ENCODE measurements at regions not wholly inside any gene's neighbourhood (a gene's known extent, or its start where the extent isn't known, plus 50 kb on each side); places are given as distances from the start of the nearest gene placed in this dataset.

DNA sequence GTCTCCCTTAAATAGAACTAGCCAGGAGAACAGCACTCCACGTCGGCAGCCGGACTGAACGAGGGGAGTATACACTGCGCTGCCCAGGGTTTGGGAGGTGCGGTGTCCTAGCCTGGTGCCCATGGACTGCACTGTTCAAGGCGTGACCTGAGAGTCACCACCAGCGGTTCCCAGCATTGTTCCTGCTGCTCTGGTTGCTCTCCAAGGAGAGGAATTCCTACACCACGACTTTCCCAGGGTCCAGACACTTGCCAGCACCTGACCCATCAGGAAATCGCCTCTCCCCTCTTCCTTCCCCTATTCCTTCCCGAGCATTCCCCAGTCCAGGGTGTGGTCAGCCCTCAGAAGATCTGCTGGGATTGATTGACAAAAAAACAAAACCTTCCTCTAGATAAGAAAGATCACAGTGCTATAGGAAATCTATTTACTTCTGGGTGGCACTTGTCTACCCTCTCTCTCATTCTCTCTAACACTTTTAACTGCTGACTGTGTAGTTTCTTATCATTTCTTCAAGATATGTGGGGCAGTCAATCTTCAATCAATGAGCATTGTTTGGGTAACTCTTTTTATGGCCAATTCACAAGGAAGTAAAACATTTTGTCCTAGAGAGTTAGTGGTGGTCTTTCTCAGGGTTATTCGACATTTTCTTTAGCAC is 297.8 kb upstream of the ACTBL2 start:
- H3K27ac ChIP-seq (ENCODE audit: low read length): no peak overlapping the region
- ATAC-seq (ENCODE audit: insufficient read depth, low read depth) (no peak), DNase-seq (no peak)
- H4K20me1 ChIP-seq (ENCODE audit: insufficient read depth, low read length): no peaks in the 10 kb centered on the region
- no peak overlapping the region for H3K9ac ChIP-seq (ENCODE audit: low read depth, low read length)
- H3K4me3 ChIP-seq (ENCODE audit: low read depth in 1 of 2, low read length in 2 of 2): no peak overlapping the region
- no peaks in the 10 kb centered on the region for H3K4me1 ChIP-seq (ENCODE audit: insufficient read depth, low read length)
- no peaks in the 10 kb centered on the region for H3K36me3 ChIP-seq (ENCODE audit: insufficient read depth, low read length)
- TF ChIP-seq CTCF (IDR thresholded peaks at IDR 0.05; ENCODE audit: borderline replicate concordance, extremely low read depth, low read length, poor library complexity, severe bottlenecking) (no peak), EZH2 (IDR thresholded peaks at IDR 0.05; ENCODE audit: borderline replicate concordance, low read depth, low read length, severe bottlenecking) (no peak)
- no peaks in the 10 kb centered on the region for H3K9me3 ChIP-seq (ENCODE audit: insufficient read depth, low read length, severe bottlenecking)
- no peak overlapping the region for H3K4me2 ChIP-seq (ENCODE audit: insufficient read depth, low read length)
- H3K27me3 ChIP-seq (ENCODE audit: insufficient read depth, low read length, poor library complexity): no peaks in the 10 kb centered on the region
- no peak overlapping the region for H2AFZ ChIP-seq (ENCODE audit: low read depth, low read length)
- H3K79me2 ChIP-seq (ENCODE audit: insufficient read depth, low read length): no peaks in the 10 kb centered on the region

DNA sequence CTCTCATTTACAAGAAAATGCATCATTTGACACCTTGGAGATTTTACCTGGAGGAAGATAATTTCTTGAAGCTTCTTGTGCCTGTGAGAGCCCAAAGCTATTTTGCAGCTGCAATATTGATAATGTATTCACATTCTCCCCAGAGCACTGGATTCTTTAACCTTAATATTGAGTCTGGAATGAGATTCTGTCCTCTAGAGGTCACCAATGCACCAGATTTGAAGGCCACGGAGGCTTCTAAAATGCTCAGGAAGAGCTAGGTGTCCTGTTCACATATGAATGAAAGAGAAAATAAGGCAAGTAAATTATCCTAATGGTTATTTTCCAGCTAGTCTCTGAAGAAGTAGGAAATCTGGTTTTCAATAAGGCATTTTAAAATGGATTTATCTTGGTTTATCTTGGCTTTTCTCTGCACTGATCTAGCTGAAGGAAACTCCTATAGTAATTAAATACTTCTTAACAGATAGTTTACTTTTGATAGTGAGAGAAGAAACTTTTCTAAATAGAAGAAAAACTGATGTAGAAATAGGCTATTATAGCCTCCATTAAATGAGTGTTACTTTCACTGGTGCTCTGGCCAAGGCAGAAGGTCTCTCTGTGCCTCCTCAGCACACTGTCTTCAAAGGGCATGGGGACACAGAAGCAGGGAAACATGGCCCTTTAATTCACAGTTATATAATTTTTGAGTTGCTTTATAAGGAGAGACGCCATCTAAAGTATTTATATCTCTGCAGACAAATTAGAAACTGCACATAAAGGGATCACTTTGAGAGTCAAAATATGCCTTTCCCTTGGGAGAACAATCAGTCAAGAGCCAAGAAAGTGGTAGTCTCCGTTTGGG is 297.0 kb upstream of the ACTBL2 start:
- Histone ChIP-seq H3K27ac (ENCODE audit: low read length) (no peak overlapping the region), H3K9ac (ENCODE audit: low read depth, low read length) (no peak overlapping the region), H3K4me1 (ENCODE audit: insufficient read depth, low read length) (no peaks in the 10 kb centered on the region), H4K20me1 (ENCODE audit: insufficient read depth, low read length) (no peaks in the 10 kb centered on the region), H3K4me3 (ENCODE audit: low read depth in 1 of 2, low read length in 2 of 2) (no peak overlapping the region), H3K4me2 (ENCODE audit: insufficient read depth, low read length) (no peak overlapping the region), H3K36me3 (ENCODE audit: insufficient read depth, low read length) (no peaks in the 10 kb centered on the region), H2AFZ (ENCODE audit: low read depth, low read length) (no peak overlapping the region), H3K27me3 (ENCODE audit: insufficient read depth, low read length, poor library complexity) (no peaks in the 10 kb centered on the region), H3K9me3 (ENCODE audit: insufficient read depth, low read length, severe bottlenecking) (no peaks in the 10 kb centered on the region), H3K79me2 (ENCODE audit: insufficient read depth, low read length) (no peaks in the 10 kb centered on the region)
- no peak for TF ChIP-seq EZH2 (IDR thresholded peaks at IDR 0.05; ENCODE audit: borderline replicate concordance, low read depth, low read length, severe bottlenecking)
- peak; percentile 58 for TF ChIP-seq CTCF (IDR thresholded peaks at IDR 0.05; ENCODE audit: borderline replicate concordance, extremely low read depth, low read length, poor library complexity, severe bottlenecking)
- peak; percentile 62; the same call in 2 of the 3 replicates for ATAC-seq (ENCODE audit: insufficient read depth, low read depth)
- DNase-seq: peak; percentile 18

GRCh38 chr5:57778501-57779091 is 296.0 kb upstream of the ACTBL2 start:
- no peak for DNase-seq
- no peaks in the 10 kb centered on the region for H3K4me1 ChIP-seq (ENCODE audit: insufficient read depth, low read length)
- no peak for ATAC-seq (ENCODE audit: insufficient read depth, low read depth)
- H3K27ac ChIP-seq (ENCODE audit: low read length): no peak overlapping the region
- no peak for TF ChIP-seq CTCF (IDR thresholded peaks at IDR 0.05; ENCODE audit: borderline replicate concordance, extremely low read depth, low read length, poor library complexity, severe bottlenecking)
- no peak for TF ChIP-seq EZH2 (IDR thresholded peaks at IDR 0.05; ENCODE audit: borderline replicate concordance, low read depth, low read length, severe bottlenecking)
- H3K36me3 ChIP-seq (ENCODE audit: insufficient read depth, low read length): no peaks in the 10 kb centered on the region
- no peak overlapping the region for H3K9ac ChIP-seq (ENCODE audit: low read depth, low read length)
- H3K79me2 ChIP-seq (ENCODE audit: insufficient read depth, low read length): no peaks in the 10 kb centered on the region
- H3K4me3 ChIP-seq (ENCODE audit: low read depth in 1 of 2, low read length in 2 of 2): no peak overlapping the region
- no peaks in the 10 kb centered on the region for H3K27me3 ChIP-seq (ENCODE audit: insufficient read depth, low read length, poor library complexity)
- no peaks in the 10 kb centered on the region for H4K20me1 ChIP-seq (ENCODE audit: insufficient read depth, low read length)
- no peaks in the 10 kb centered on the region for H3K9me3 ChIP-seq (ENCODE audit: insufficient read depth, low read length, severe bottlenecking)
- H2AFZ ChIP-seq (ENCODE audit: low read depth, low read length): no peak overlapping the region
- H3K4me2 ChIP-seq (ENCODE audit: insufficient read depth, low read length): no peak overlapping the region
